Keratinocyte (primary cell): ENCODE measurements at regions not wholly inside any gene's neighbourhood (a gene's known extent, or its start where the extent isn't known, plus 50 kb on each side); places are given as distances from the start of the nearest gene placed in this dataset.

ENCODE experiments used
- DNase-seq: peaks from one replicate; pipeline ENCODE4 v3.0.0-alpha.2; 2011; ENCODE audit warnings: low read depth, missing footprints, low spot score
- FAIRE-seq: peaks from 2 replicates; lab custom pipeline; 2011; peaks lifted over from hg19 to GRCh38; lab: Jason Lieb, UNC
- H2AFZ ChIP-seq: 2 replicates; pipeline ENCODE4 v1.6.0; 2012; ENCODE audit warnings: low read length, control low read depth, inconsistent platforms; ENCODE audit not compliant: control insufficient read depth
- H3K27ac ChIP-seq: 2 replicates; pipeline ENCODE4 v1.5.1; 2011; ENCODE audit warnings: low read length; ENCODE audit not compliant: control insufficient read depth, insufficient read depth
- H3K27me3 ChIP-seq: 3 replicates; pipeline ENCODE4 v1.6.0; 2011; ENCODE audit warnings: low read length; ENCODE audit not compliant: control insufficient read depth, insufficient read depth; ENCODE audit errors: extremely low read depth
- H3K36me3 ChIP-seq, 2 experiments: 2 replicates in 1 of 2; 3 replicates in 1 of 2; pipeline ENCODE4 v1.5.1; 2011; ENCODE audit warnings: low read length in 2 of 2, mild to moderate bottlenecking in 1 of 2; ENCODE audit not compliant: control insufficient read depth in 2 of 2, insufficient read depth in 2 of 2; ENCODE audit errors: extremely low read depth in 1 of 2
- H3K4me1 ChIP-seq: 3 replicates; pipeline ENCODE4 v1.5.1; 2011; ENCODE audit warnings: low read length; ENCODE audit not compliant: control insufficient read depth, insufficient read depth; ENCODE audit errors: extremely low read depth
- H3K4me2 ChIP-seq: 3 replicates; pipeline ENCODE4 v1.6.0; 2011; ENCODE audit warnings: low read depth, low read length; ENCODE audit not compliant: control insufficient read depth, insufficient read depth; ENCODE audit errors: extremely low read depth
- H3K4me3 ChIP-seq, 3 experiments: fragments of 200-600 bp in 1 of 3; sonication (generic) in 1 of 3; 2 replicates in 2 of 3; 3 replicates in 1 of 3; pipeline ENCODE4 v1.5.1; 2011 to 2016; ENCODE audit warnings: low read length in 3 of 3, mild to moderate bottlenecking in 3 of 3, control low read depth in 2 of 3, inconsistent platforms in 1 of 3, low read depth in 1 of 3, mixed read lengths in 1 of 3, mixed run types in 1 of 3, moderate library complexity in 1 of 3; ENCODE audit not compliant: control insufficient read depth in 2 of 3, insufficient read depth in 2 of 3; ENCODE audit errors: extremely low read depth in 1 of 3
- H3K79me2 ChIP-seq: 2 replicates; pipeline ENCODE4 v1.6.0; 2012; ENCODE audit warnings: low read length; ENCODE audit not compliant: control insufficient read depth, insufficient read depth
- H3K9ac ChIP-seq: 3 replicates; pipeline ENCODE4 v1.6.0; 2011; ENCODE audit warnings: low read length; ENCODE audit not compliant: control insufficient read depth, insufficient read depth; ENCODE audit errors: extremely low read depth
- H3K9me1 ChIP-seq: 3 replicates; pipeline ENCODE4 v1.6.0; 2011; ENCODE audit warnings: low read length; ENCODE audit not compliant: control insufficient read depth, insufficient read depth; ENCODE audit errors: extremely low read depth
- H3K9me3 ChIP-seq: 2 replicates; pipeline ENCODE4 v1.5.1; 2012; ENCODE audit warnings: low read depth, low read length; ENCODE audit not compliant: control insufficient read depth
- H4K20me1 ChIP-seq: 3 replicates; pipeline ENCODE4 v1.6.0; 2011; ENCODE audit warnings: low read length; ENCODE audit not compliant: control insufficient read depth, insufficient read depth; ENCODE audit errors: extremely low read depth
- CTCF ChIP-seq, 3 experiments: IDR thresholded peaks in 1 of 3; conservative IDR thresholded peaks in 1 of 3; optimal IDR thresholded peaks in 1 of 3; 2 replicates in 2 of 3; 3 replicates in 1 of 3; pipeline versions ENCODE3 to v1.5.1; 2011; ENCODE audit warnings: low read length in 3 of 3, mild to moderate bottlenecking in 3 of 3, moderate library complexity in 2 of 3, control low read depth in 1 of 3, inconsistent platforms in 1 of 3; ENCODE audit not compliant: insufficient read depth in 2 of 3; ENCODE audit errors: extremely low read depth in 1 of 3
- EZH2 ChIP-seq: IDR thresholded peaks from one replicate; pipeline ENCODE4 v1.6.1; 2012; ENCODE audit warnings: inconsistent platforms, mild to moderate bottlenecking, low read length, moderate library complexity
- dilution Hi-C: fragments of 300-500 bp; cut with MboI; formaldehyde crosslinking; loops from one replicate; pipeline ENCODE4 v1.7.0; 2020; ENCODE audit warnings: low sequenced_read_pairs; ENCODE audit not compliant: extremely low pct_ligation_motif_present

DNA sequence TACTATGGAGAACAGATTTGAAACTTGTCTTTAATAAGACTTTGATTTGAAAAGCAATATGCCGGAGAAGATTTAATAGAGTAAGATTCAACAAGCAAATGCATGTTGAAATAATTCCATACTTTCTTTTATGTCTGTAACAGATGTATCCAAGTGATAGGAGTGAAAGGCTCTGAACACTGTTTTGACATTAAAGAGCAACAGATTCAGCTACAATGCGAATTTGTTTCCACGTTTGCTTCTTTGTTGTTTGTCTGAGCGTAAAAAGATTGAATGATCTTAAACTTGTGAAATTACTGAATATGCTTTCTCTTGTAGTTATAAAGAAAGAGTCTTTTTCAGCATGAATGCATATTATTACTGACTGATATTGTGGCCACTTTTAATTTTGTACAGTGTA is 2612.9 kb downstream of the PCDH9 start:
- H3K9ac ChIP-seq, result no peak overlapping the region
- FAIRE-seq, result no peak
- no peaks in the 10 kb centered on the region for H4K20me1 ChIP-seq
- no peak for TF ChIP-seq EZH2
- TF ChIP-seq CTCF (optimal IDR thresholded peaks at IDR 0.05 in 1 of 3, IDR thresholded peaks at IDR 0.05 in 1 of 3, conservative IDR thresholded peaks at IDR 0.05 in 1 of 3; ENCODE audit: extremely low read depth in 1 of 3, insufficient read depth in 2 of 3, low read length in 3 of 3), result no peak
- no peaks in the 10 kb centered on the region for H3K79me2 ChIP-seq
- H3K27ac ChIP-seq, result no peak overlapping the region
- H3K9me3 ChIP-seq, result no peaks in the 10 kb centered on the region
- H3K4me2 ChIP-seq, result no peak overlapping the region
- DNase-seq, result no peak
- no peak overlapping the region for H3K4me3 ChIP-seq
- H3K9me1 ChIP-seq, result no peaks in the 10 kb centered on the region
- dilution Hi-C loops, result no loop called here
- H3K27me3 ChIP-seq, result no peaks in the 10 kb centered on the region
- no peak overlapping the region for H2AFZ ChIP-seq
- H3K36me3 ChIP-seq, result no peaks in the 10 kb centered on the region
- no peaks in the 10 kb centered on the region for H3K4me1 ChIP-seq

- no peaks in the 10 kb centered on the region for H3K36me3 ChIP-seq
- TF ChIP-seq EZH2 (no peak), CTCF (optimal IDR thresholded peaks at IDR 0.05 in 1 of 3, IDR thresholded peaks at IDR 0.05 in 1 of 3, conservative IDR thresholded peaks at IDR 0.05 in 1 of 3; ENCODE audit: extremely low read depth in 1 of 3, insufficient read depth in 2 of 3, low read length in 3 of 3) (no peak)
- no peak overlapping the region for H3K9ac ChIP-seq
- H3K79me2 ChIP-seq, result no peaks in the 10 kb centered on the region
- no peak overlapping the region for H2AFZ ChIP-seq
- H3K4me2 ChIP-seq, result no peak overlapping the region
- no peaks in the 10 kb centered on the region for H3K27me3 ChIP-seq
- no peak for DNase-seq
- H4K20me1 ChIP-seq, result no peaks in the 10 kb centered on the region
- no peak overlapping the region for H3K27ac ChIP-seq
- H3K4me3 ChIP-seq, result no peak overlapping the region
- H3K4me1 ChIP-seq, result no peaks in the 10 kb centered on the region
- FAIRE-seq, result no peak
- no peaks in the 10 kb centered on the region for H3K9me3 ChIP-seq
- dilution Hi-C loops, result no loop called here
- H3K9me1 ChIP-seq, result no peaks in the 10 kb centered on the region
These were observed 2638.2 kb downstream of the PCDH9 start for GRCh38 chr13:64591971-64592370.
